Transverse colon (tissue), 4 donors: ENCODE measurements at regions not wholly inside any gene's neighbourhood (a gene's known extent, or its start where the extent isn't known, plus 50 kb on each side); places are given as distances from the start of the nearest gene placed in this dataset.

Experiments used
- EP300 ChIP-seq: sonication (generic); formaldehyde crosslinking; IDR thresholded peaks from one replicate; pipeline ENCODE4 v1.6.1; 2017; ENCODE audit warnings: antibody characterized with exemption, low read depth
- POLR2A ChIP-seq: fragments of 450-650 bp; IDR thresholded peaks from one replicate; pipeline ENCODE4 v1.6.1; 2016; ENCODE audit warnings: antibody characterized with exemption, mild to moderate bottlenecking, moderate library complexity
- POLR2AphosphoS5 ChIP-seq, 3 donors: sonication (generic); formaldehyde crosslinking; IDR thresholded peaks; one replicate each; pipeline ENCODE4 v1.6.1; 2016; ENCODE audit warnings: antibody characterized with exemption in 3 of 3
- TF ChIP-seq, protein P1 (sequence below), 5 experiments: fragments of 200-600 bp in 3 of 5; fragments of 450-650 bp in 2 of 5; sonication (generic) in 3 of 5; IDR thresholded peaks; 1 replicate in 2 of 5; 2 replicates in 3 of 5; pipeline ENCODE4 v1.5.1; 2016 to 2017; ENCODE audit warnings: antibody characterized with exemption in 5 of 5, inconsistent platforms in 3 of 5, mild to moderate bottlenecking in 2 of 5, moderate library complexity in 1 of 5

DNA sequence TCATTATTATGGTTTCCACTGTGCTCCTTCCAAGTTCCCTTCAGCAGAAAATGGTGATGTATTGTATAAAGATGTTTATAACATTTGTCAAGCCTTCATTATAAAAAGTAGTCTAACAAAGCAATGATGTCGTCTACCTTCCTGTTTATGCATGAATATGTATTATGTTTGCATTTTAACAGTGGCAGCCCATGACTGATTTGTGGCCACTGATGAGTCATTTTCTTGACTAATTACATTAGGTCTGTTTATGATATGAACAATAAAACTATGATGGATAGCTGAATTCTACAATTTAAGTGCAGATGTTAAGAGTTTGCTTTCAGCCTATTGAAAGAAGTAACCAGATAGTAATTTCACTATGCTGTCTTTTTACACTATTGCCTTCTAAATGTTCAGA lies 75.4 kb upstream of the ADAMTS19 start:
- TF ChIP-seq, protein P1, sequence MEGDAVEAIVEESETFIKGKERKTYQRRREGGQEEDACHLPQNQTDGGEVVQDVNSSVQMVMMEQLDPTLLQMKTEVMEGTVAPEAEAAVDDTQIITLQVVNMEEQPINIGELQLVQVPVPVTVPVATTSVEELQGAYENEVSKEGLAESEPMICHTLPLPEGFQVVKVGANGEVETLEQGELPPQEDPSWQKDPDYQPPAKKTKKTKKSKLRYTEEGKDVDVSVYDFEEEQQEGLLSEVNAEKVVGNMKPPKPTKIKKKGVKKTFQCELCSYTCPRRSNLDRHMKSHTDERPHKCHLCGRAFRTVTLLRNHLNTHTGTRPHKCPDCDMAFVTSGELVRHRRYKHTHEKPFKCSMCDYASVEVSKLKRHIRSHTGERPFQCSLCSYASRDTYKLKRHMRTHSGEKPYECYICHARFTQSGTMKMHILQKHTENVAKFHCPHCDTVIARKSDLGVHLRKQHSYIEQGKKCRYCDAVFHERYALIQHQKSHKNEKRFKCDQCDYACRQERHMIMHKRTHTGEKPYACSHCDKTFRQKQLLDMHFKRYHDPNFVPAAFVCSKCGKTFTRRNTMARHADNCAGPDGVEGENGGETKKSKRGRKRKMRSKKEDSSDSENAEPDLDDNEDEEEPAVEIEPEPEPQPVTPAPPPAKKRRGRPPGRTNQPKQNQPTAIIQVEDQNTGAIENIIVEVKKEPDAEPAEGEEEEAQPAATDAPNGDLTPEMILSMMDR (IDR thresholded peaks at IDR 0.05), result no peak
- TF ChIP-seq POLR2A (no peak), EP300 (no peak), POLR2AphosphoS5 (IDR thresholded peaks at IDR 0.05) (no peak)
